Activated gamma-delta T cell treated with anti-CD3 and anti-CD28 coated beads, Interleukin-2, amount 50 U/mL, for 16 hours (primary cell): ENCODE measurements at regions not wholly inside any gene's neighbourhood (a gene's known extent, or its start where the extent isn't known, plus 50 kb on each side); places are given as distances from the start of the nearest gene placed in this dataset.
"Not testable (repeated sequence)": the region's sequence is repeated elsewhere in the genome, so short reads cannot be mapped to it uniquely, and the experiment has no call there.

ENCODE experiments used
- DNase-seq: peaks from one replicate; pipeline ENCODE4 v3.0.0-alpha.2; 2020; ENCODE audit warnings: low read depth

DNA sequence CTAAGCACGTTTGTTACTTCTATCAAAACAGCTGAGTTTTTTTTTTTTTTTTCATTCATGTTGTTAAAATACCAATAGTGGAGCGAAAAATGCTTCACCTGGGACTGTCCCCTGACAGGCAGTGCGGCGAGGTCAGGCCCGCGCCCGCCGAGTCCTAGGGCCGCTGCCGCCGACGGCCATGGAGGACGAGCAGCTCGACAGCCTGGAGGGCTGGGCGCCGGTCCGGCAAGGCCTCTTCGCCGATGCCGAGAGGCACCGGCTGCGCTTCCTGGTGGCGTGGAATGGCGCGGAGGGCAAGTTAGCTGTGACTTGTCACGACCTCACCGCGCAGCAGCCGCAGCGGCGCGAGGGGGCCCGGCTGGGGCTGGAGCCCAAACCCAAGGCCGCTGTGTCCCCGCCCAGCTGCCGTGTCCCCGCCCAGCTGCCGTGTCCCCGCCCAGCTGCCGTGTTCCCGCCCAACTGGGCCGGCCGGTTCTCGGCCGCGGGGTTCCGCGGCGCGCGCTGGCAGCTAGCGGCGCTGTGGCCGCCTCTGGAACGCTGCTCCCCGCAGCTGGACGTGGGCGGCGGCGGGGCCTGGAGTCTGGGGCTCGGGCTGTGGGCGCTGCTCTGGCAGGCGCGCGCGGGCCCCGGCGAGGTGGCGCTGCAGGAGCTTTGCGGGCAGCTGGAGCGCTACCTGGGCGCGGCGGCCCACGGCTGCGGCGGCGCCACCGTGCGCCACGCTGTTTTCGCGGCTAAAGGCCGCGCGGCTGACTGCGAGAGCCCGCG, 56.7 kb upstream of the GOLGA8R start:
- DNase-seq = peak; percentile 1

DNA sequence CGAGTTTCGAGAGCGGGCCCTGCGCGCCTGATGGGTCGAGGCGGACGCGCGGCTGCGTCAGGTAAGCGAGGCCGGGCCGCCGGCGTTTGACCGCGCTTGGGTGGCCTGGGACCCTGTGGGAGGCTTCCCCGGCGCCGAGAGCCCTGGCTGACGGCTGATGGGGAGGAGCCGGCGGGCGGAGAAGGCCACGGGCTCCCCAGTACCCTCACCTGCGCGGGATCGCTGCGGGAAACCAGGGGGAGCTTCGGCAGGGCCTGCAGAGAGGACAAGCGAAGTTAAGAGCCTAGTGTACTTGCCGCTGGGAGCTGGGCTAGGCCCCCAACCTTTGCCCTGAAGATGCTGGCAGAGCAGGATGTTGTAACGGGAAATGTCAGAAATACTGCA, 57.3 kb upstream of the GOLGA8R start:
- not testable (repeated sequence) for DNase-seq

DNA sequence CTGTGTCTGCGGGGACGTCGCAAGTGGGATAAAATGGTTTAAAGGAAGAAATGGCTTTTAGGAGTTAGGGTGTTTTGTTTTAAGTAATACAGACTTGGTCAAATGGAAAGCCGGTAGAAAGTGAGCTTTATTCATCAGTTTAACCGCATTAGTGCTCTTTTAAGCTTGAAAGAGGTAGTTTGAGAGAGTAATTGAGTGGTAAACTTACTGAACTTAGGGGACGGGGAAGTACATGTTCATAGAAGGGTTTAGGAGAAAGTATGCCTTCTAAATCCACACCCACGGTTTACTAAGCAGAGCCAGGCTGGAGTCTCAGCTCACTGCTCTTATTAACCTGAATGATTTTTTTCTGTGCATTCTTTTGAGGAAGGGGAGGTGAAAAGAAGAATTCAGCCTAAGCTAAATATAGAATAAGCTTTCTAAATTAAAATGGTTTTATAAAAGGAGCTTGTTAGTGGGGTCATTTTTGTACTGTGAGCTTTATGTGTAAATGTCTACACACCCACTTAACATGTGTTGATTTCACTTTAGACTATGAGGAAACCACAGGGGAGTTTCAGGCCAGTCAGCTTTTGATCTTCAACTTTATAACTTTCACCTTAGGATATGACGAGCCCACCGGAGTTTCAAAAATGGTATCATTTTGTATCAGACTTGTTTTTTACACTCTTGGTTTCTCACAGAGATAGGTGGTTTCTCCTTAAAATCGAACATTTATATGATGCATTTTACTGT, 57.9 kb upstream of the GOLGA8R start:
- not testable (repeated sequence) for DNase-seq

DNA sequence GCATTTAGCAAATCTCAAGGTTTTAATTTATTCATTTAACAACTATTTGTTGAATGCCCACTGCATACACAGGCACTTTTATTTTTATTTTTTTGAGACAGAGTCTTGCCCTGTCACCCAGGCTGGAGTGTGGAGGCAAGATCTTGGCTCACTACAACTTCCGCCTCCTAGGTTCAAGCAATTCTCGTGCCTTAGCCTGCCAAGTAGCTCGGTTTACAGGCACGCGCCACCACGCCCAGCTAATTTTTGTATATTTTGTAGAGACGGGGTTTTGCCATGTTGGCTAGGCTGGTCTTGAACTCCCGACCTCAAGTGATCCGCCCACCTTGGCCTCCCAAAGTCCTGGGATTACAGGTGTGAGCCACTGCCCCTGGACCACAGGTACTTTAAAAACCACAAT, 67.0 kb upstream of the GOLGA8Q start:
- DNase-seq = not testable (repeated sequence)

DNA sequence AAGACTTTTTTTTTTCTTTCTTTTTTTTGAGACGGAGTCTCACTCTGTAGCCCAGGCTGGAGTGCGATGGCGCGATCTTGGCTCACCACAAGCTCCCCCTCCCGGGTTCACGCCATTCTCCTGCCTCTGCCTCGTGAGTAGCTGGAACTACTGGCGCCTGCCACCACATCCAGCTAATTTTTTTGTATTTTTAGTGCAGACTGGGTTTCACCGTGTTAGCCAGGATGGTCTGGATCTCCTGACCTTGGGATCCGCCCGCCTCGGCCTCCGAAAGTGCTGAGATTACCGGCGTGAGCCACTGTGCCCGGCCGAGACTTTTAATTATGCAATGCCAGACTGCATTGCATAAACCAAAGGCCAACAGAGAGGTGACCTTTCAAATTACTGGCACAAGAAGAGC, 62.6 kb upstream of the GOLGA8Q start:
- not testable (repeated sequence) for DNase-seq

DNA sequence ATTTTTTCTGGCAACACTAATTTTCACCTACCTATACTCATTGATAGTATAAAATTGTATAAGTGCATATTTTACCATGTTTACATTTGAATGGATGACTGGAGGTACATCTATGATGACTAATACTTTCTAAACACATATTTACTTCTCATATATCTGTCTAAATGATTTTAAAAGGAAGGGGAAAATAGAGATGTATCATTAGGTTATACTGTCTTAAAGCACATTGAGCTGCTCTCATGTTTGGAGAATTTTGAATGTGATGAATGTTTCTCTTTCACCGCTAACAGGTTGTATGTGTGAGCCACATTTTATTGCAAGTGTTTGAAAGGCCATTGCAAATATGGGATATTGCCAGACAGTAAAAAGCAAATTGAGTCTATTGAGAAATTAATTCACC, 61.5 kb upstream of the GOLGA8Q start:
- DNase-seq = not testable (repeated sequence)

DNA sequence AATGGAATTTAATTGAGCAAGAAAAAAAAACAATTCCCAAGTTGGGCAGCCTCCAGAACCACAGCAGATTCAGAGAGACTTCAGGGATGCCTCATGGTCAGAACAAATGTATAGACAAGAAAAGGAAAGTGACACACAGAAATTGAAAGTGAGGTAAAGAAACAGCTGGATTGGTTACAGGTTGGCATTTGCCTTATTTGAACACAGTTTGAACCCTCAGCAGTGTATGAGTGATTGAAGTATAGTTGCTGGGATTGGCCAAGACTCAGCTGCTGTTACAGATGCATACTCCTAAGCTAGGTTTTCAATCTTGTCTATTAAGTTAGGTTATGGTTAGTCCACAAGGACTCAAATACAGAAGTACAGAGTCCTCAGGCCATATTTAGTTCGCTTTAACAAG, 57.9 kb upstream of the GOLGA8Q start:
- DNase-seq = not testable (repeated sequence)

DNA sequence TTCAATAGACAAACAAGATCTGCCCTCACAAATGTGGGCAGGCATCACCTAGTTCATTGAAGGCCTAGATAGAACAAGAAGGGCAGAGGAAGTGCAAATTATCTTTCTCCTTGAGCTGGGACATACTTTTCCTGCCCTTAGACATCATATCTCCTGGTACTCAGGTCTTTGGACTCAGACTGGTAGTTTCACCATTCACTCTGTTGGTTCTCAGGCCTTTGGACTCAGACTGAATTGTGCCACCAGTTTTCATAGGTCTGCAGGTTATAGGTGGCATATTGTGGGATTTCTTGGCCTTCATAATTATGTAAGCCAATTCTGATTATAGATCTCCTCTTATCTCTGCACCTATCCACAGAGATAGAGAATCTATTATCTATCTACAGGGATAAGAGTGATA, 54.6 kb upstream of the GOLGA8Q start:
- DNase-seq = not testable (repeated sequence)

DNA sequence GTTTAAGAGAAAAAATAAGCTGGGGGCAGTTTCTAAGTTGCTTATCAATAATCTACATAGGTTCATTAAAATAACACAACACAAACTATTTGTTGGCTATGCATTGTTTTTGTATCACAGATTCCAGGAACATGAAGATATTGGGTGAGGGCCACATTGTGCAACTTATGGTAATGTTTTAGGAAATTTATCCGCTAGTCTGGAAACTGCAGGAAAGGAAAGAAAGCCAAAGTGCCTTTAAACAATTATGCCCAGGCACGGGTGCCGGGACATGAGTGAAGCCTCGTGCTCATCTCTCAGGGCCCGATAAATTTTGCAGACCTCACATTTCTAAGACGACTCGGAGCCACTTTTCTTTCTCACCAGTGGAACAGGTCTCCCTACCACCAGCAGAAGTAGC, 52.6 kb upstream of the GOLGA8Q start:
- DNase-seq = not testable (repeated sequence)

DNA sequence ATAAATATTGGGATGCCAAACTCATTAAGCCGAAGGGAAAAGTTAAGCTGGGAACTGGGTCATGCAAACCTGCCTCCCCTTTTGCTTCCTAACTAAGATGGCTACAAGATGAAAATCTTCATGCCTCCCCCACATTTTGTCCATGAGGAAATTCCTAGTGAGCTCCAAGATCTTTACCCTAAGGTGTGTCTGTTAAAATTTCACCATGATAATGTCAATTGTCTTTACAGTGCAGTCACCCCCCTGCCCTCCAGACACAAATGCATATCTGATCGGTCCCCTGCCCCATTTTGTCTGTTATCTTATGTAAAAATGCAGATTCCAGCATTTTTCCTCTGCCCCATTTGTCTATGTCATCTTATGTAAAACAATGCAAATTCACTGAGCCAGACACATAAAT, 51.3 kb upstream of the GOLGA8Q start:
- not testable (repeated sequence) for DNase-seq
